HepG2 (cell line): ENCODE measurements at regions not wholly inside any gene's neighbourhood (a gene's known extent, or its start where the extent isn't known, plus 50 kb on each side); places are given as distances from the start of the nearest gene placed in this dataset.

Experiments used
- ARID3A ChIP-seq: IDR thresholded peaks from 2 replicates; pipeline ENCODE4 v1.6.1; 2012; ENCODE audit warnings: low read depth, low read length, improper control_type of control experiment
- CTCF ChIP-seq: sonication (generic); formaldehyde crosslinking; IDR thresholded peaks from 2 replicates; pipeline ENCODE4 v1.5.0; 2020; ENCODE audit warnings: mild to moderate bottlenecking, missing genetic modification reagents, moderate library complexity
- GABPB1 ChIP-seq: IDR thresholded peaks from 2 replicates; pipeline ENCODE4 v1.6.1; 2016; ENCODE audit warnings: mild to moderate bottlenecking, missing genetic modification reagents, moderate library complexity, missing compliant biosample characterization
- GATAD1 ChIP-seq: IDR thresholded peaks from 2 replicates; pipeline ENCODE4 v1.6.1; 2016; ENCODE audit warnings: missing genetic modification reagents, missing compliant biosample characterization
- HNF4A ChIP-seq: sonication (generic); formaldehyde crosslinking; IDR thresholded peaks from 2 replicates; pipeline ENCODE4 v1.4.0; 2020; ENCODE audit warnings: missing genetic modification reagents
- IKZF5 ChIP-seq: IDR thresholded peaks from 2 replicates; pipeline ENCODE4 v1.6.1; 2018; ENCODE audit warnings: missing genetic modification reagents, mild to moderate bottlenecking, missing compliant biosample characterization
- KMT2A ChIP-seq: sonication (generic); formaldehyde crosslinking; IDR thresholded peaks from 2 replicates; pipeline ENCODE4 v1.4.0; 2020; ENCODE audit warnings: missing genetic modification reagents
- NFYB ChIP-seq: sonication (generic); formaldehyde crosslinking; IDR thresholded peaks from 2 replicates; pipeline ENCODE4 v1.4.0; 2020; ENCODE audit warnings: missing genetic modification reagents
- NPAS2 ChIP-seq: sonication (generic); formaldehyde crosslinking; IDR thresholded peaks from 2 replicates; pipeline ENCODE4 v1.8.0; 2022; ENCODE audit warnings: mild to moderate bottlenecking, missing genetic modification reagents, borderline replicate concordance
- RARA ChIP-seq: IDR thresholded peaks from 2 replicates; pipeline ENCODE4 v1.6.1; 2016; ENCODE audit warnings: missing genetic modification reagents, missing compliant biosample characterization
- STAG1 ChIP-seq: sonication (generic); formaldehyde crosslinking; IDR thresholded peaks from 2 replicates; pipeline ENCODE4 v1.4.0; 2020; ENCODE audit warnings: missing genetic modification reagents
- TBP ChIP-seq: sonication (generic); formaldehyde crosslinking; IDR thresholded peaks from 2 replicates; pipeline ENCODE4 v1.5.0; 2020; ENCODE audit warnings: missing genetic modification reagents
- TEAD3 ChIP-seq: optimal IDR thresholded peaks from 2 replicates; pipeline ENCODE3; 2016; ENCODE audit warnings: borderline replicate concordance
- ZNF205 ChIP-seq: IDR thresholded peaks from 2 replicates; pipeline ENCODE4 v1.6.1; 2018; ENCODE audit warnings: missing biosample characterization, missing genetic modification reagents
- ZNF333 ChIP-seq: sonication (generic); formaldehyde crosslinking; IDR thresholded peaks from 2 replicates; pipeline ENCODE4 v1.4.0; 2020; ENCODE audit warnings: mild to moderate bottlenecking, missing genetic modification reagents, borderline replicate concordance
- ZNF432 ChIP-seq: sonication (generic); formaldehyde crosslinking; IDR thresholded peaks from 2 replicates; pipeline ENCODE4 v1.5.0; 2020; ENCODE audit warnings: missing genetic modification reagents, mild to moderate bottlenecking, borderline replicate concordance
- ZNF44 ChIP-seq: sonication (generic); formaldehyde crosslinking; IDR thresholded peaks from 2 replicates; pipeline ENCODE4 v1.5.1; 2020; ENCODE audit warnings: mild to moderate bottlenecking, missing genetic modification reagents
- TF ChIP-seq, protein P1 (sequence below): IDR thresholded peaks from 2 replicates; pipeline ENCODE4 v1.6.1; 2016; ENCODE audit warnings: missing genetic modification reagents, missing compliant biosample characterization
- TF ChIP-seq, protein P2 (sequence below): sonication (generic); formaldehyde crosslinking; IDR thresholded peaks from 2 replicates; pipeline ENCODE4 v1.4.0; 2020; ENCODE audit warnings: missing genetic modification reagents, borderline replicate concordance

GRCh38 chr2:235106874-235107639 is 155.2 kb downstream of the SH3BP4 start (continued):
- TF ChIP-seq IKZF5 (CRISPR knock-in tag): peak; percentile 48; the same call in 1 of the 2 replicates
- 0 out of 2 replicates have a peak, but pooled peaks have one; percentile 33 for TF ChIP-seq ZNF205 (CRISPR knock-in tag)
- no peak for TF ChIP-seq TBP (CRISPR knock-in tag)
- TF ChIP-seq NFYB (CRISPR knock-in tag): 0 out of 2 replicates have a peak, but pooled peaks have one; percentile 14
- peak; percentile 76; the same call in 1 of the 2 replicates for TF ChIP-seq ARID3A
- no peak for TF ChIP-seq KMT2A (CRISPR knock-in tag)
- TF ChIP-seq ZNF44: no peak
- TF ChIP-seq ZNF333: no peak
- TF ChIP-seq, protein P1, sequence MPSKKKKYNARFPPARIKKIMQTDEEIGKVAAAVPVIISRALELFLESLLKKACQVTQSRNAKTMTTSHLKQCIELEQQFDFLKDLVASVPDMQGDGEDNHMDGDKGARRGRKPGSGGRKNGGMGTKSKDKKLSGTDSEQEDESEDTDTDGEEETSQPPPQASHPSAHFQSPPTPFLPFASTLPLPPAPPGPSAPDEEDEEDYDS (CRISPR knock-in tag): peak; percentile 47; the same call in 1 of the 2 replicates
- peak; percentile 66 for TF ChIP-seq TEAD3 (CRISPR knock-in tag)
- TF ChIP-seq GABPB1 (CRISPR knock-in tag): peak; percentile 35; the same call in 1 of the 2 replicates
- 0 out of 2 replicates have a peak, but pooled peaks have one; percentile 17 for TF ChIP-seq GATAD1 (CRISPR knock-in tag)
- peak; percentile 38 for TF ChIP-seq RARA (CRISPR knock-in tag)
- peak; percentile 99 for TF ChIP-seq STAG1 (CRISPR knock-in tag)
- peak; percentile 95 for TF ChIP-seq CTCF (CRISPR knock-in tag)
- TF ChIP-seq, protein P2, sequence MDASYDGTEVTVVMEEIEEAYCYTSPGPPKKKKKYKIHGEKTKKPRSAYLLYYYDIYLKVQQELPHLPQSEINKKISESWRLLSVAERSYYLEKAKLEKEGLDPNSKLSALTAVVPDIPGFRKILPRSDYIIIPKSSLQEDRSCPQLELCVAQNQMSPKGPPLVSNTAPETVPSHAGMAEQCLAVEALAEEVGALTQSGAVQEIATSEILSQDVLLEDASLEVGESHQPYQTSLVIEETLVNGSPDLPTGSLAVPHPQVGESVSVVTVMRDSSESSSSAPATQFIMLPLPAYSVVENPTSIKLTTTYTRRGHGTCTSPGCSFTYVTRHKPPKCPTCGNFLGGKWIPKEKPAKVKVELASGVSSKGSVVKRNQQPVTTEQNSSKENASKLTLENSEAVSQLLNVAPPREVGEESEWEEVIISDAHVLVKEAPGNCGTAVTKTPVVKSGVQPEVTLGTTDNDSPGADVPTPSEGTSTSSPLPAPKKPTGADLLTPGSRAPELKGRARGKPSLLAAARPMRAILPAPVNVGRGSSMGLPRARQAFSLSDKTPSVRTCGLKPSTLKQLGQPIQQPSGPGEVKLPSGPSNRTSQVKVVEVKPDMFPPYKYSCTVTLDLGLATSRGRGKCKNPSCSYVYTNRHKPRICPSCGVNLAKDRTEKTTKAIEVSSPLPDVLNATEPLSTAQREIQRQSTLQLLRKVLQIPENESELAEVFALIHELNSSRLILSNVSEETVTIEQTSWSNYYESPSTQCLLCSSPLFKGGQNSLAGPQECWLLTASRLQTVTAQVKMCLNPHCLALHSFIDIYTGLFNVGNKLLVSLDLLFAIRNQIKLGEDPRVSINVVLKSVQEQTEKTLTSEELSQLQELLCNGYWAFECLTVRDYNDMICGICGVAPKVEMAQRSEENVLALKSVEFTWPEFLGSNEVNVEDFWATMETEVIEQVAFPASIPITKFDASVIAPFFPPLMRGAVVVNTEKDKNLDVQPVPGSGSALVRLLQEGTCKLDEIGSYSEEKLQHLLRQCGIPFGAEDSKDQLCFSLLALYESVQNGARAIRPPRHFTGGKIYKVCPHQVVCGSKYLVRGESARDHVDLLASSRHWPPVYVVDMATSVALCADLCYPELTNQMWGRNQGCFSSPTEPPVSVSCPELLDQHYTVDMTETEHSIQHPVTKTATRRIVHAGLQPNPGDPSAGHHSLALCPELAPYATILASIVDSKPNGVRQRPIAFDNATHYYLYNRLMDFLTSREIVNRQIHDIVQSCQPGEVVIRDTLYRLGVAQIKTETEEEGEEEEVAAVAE (CRISPR knock-in tag): peak; percentile 34; the same call in 1 of the 2 replicates
- TF ChIP-seq ZNF432 (CRISPR knock-in tag): no peak
- no peak for TF ChIP-seq NPAS2 (CRISPR knock-in tag)
- TF ChIP-seq HNF4A (CRISPR knock-in tag): peak; percentile 57
